ENCODE measurements at regions not wholly inside any gene's neighbourhood (a gene's known extent, or its start where the extent isn't known, plus 50 kb on each side); places are given as distances from the start of the nearest gene placed in this dataset.

- TF ChIP-seq REST (IDR thresholded peaks at IDR 0.05; ENCODE audit: unreplicated experiment) (no peak), CTCF (conservative IDR thresholded peaks at IDR 0.05; ENCODE audit: low read depth in 2 of 2) (no peak), ZNF114 (CRISPR knock-in tag; IDR thresholded peaks at IDR 0.05) (no peak), JUNB (IDR thresholded peaks at IDR 0.05; ENCODE audit: unreplicated experiment) (no peak), ETS1 (IDR thresholded peaks at IDR 0.05) (no peak)
Measured at GRCh38 chr2:145829931-145830330, 1310.0 kb upstream of the ZEB2 start (continued).

- no peaks in the 10 kb centered on the region for H3K27me3 ChIP-seq (ENCODE audit: insufficient read depth)
- Mint-ChIP-seq H3K4me3 (no peak overlapping the region), H3K9me3 (no peaks in the 10 kb centered on the region; the same call in 2 of the 3 replicates), H3K27me3 (ENCODE audit: insufficient read depth, low read depth, poor library complexity) (peaks cover 2% of the 10 kb centered on the region), H3K27ac (no peak overlapping the region), H3K4me1 (peaks cover 18% of the 10 kb centered on the region), H3K36me3 (ENCODE audit: low read depth) (no peaks in the 10 kb centered on the region)
- peaks cover 6% of the 10 kb centered on the region; the same call in 1 of the 2 replicates for H3K4me1 ChIP-seq (ENCODE audit: insufficient read depth)
- no peak overlapping the region for H2AFZ ChIP-seq
- ATAC-seq (no peak), DNase-seq (ENCODE audit: low spot score) (no peak)
- H3K36me3 ChIP-seq (ENCODE audit: insufficient read depth) = no peaks in the 10 kb centered on the region
- no peak for TF ChIP-seq NANOG (IDR thresholded peaks at IDR 0.05; ENCODE audit: borderline replicate concordance)
- TF ChIP-seq EZH2phosphoT487 (IDR thresholded peaks at IDR 0.05; ENCODE audit: unreplicated experiment) = no peak
- no peaks in the 10 kb centered on the region for H4K20me1 ChIP-seq (replicated peaks; ENCODE audit: insufficient read depth)
- H3K4me3 ChIP-seq = no peak overlapping the region
- H3K79me2 ChIP-seq (replicated peaks; ENCODE audit: insufficient read depth) = no peaks in the 10 kb centered on the region
- no peak overlapping the region for H3K4me2 ChIP-seq
- peaks cover 15% of the 10 kb centered on the region; the same call in 1 of the 2 replicates for H3K9me2 ChIP-seq (ENCODE audit: insufficient read depth)
- H3K27ac ChIP-seq (ENCODE audit: low read depth) = no peak overlapping the region
- H3F3A ChIP-seq (replicated peaks; ENCODE audit: low read depth) = no peaks in the 10 kb centered on the region
Measured at GRCh38 chr2:145827235-145827634, 1307.3 kb upstream of the ZEB2 start.

GRCh38 chr2:145824384-145824783, 1304.5 kb upstream of the ZEB2 start:
- no peaks in the 10 kb centered on the region for H3F3A ChIP-seq (replicated peaks; ENCODE audit: low read depth)
- DNase-seq (ENCODE audit: low spot score) (no peak), ATAC-seq (no peak)
- Mint-ChIP-seq H3K9me3 (no peaks in the 10 kb centered on the region; the same call in 2 of the 3 replicates), H3K4me1 (peaks cover 20% of the 10 kb centered on the region), H3K4me3 (no peak overlapping the region), H3K27ac (no peak overlapping the region), H3K27me3 (ENCODE audit: insufficient read depth, low read depth, poor library complexity) (peaks cover 2% of the 10 kb centered on the region), H3K36me3 (ENCODE audit: low read depth) (no peaks in the 10 kb centered on the region)
- no peak overlapping the region for H3K4me3 ChIP-seq
- H2AFZ ChIP-seq = no peak overlapping the region
- H3K4me2 ChIP-seq = peak overlapping the region; percentile 40; the same call in 1 of the 2 replicates
- peaks cover 6% of the 10 kb centered on the region; the same call in 1 of the 2 replicates for H3K4me1 ChIP-seq (ENCODE audit: insufficient read depth)
- no peaks in the 10 kb centered on the region for H3K27me3 ChIP-seq (ENCODE audit: insufficient read depth)
- no peaks in the 10 kb centered on the region for H4K20me1 ChIP-seq (replicated peaks; ENCODE audit: insufficient read depth)
- no peaks in the 10 kb centered on the region for H3K36me3 ChIP-seq (ENCODE audit: insufficient read depth)
- peaks cover 15% of the 10 kb centered on the region; the same call in 1 of the 2 replicates for H3K9me2 ChIP-seq (ENCODE audit: insufficient read depth)
- no peaks in the 10 kb centered on the region for H3K79me2 ChIP-seq (replicated peaks; ENCODE audit: insufficient read depth)
- no peak overlapping the region for H3K27ac ChIP-seq (ENCODE audit: low read depth)
- TF ChIP-seq STAT1 (IDR thresholded peaks at IDR 0.05; ENCODE audit: unreplicated experiment) (no peak), JUNB (IDR thresholded peaks at IDR 0.05; ENCODE audit: unreplicated experiment) (no peak), CTCF (conservative IDR thresholded peaks at IDR 0.05; ENCODE audit: low read depth in 2 of 2) (no peak), ZNF331 (CRISPR knock-in tag; IDR thresholded peaks at IDR 0.05; ENCODE audit: low read depth) (no peak), NANOG (IDR thresholded peaks at IDR 0.05; ENCODE audit: borderline replicate concordance) (no peak), ZNF114 (CRISPR knock-in tag; IDR thresholded peaks at IDR 0.05) (no peak), EZH2 (IDR thresholded peaks at IDR 0.05; ENCODE audit: low read depth, unreplicated experiment) (no peak), EZH2phosphoT487 (IDR thresholded peaks at IDR 0.05; ENCODE audit: unreplicated experiment) (no peak)

Data from GM23338 (cell line).